GM23248 (cell line): ENCODE measurements at regions not wholly inside any gene's neighbourhood (a gene's known extent, or its start where the extent isn't known, plus 50 kb on each side); places are given as distances from the start of the nearest gene placed in this dataset.

Experiments used
- DNase-seq: peaks from one replicate; pipeline ENCODE4 v3.0.0-alpha.2; 2015
- H2AFZ ChIP-seq: fragments of 200-600 bp; sonication (generic); 2 replicates; pipeline ENCODE4 v1.6.1; 2016; ENCODE audit warnings: antibody characterized with exemption
- H3F3A ChIP-seq: fragments of 200-600 bp; sonication (generic); 2 replicates; pipeline ENCODE4 v1.6.1; 2016; ENCODE audit warnings: mild to moderate bottlenecking, antibody characterized with exemption, mixed run types; ENCODE audit not compliant: insufficient read depth
- H3K27ac ChIP-seq: fragments of 200-600 bp; sonication (generic); 2 replicates; pipeline ENCODE4 v1.5.1; 2016; ENCODE audit warnings: mild to moderate bottlenecking
- H3K27me3 ChIP-seq: fragments of 200-600 bp; sonication (generic); replicated peaks from 2 replicates; pipeline ENCODE4 v1.6.1; 2016; ENCODE audit warnings: mild to moderate bottlenecking; ENCODE audit not compliant: insufficient read depth
- H3K36me3 ChIP-seq: fragments of 200-600 bp; sonication (generic); 2 replicates; pipeline ENCODE4 v1.6.1; 2016; ENCODE audit warnings: low read depth, mild to moderate bottlenecking
- H3K4me1 ChIP-seq: fragments of 200-600 bp; sonication (generic); 2 replicates; pipeline ENCODE4 v1.6.1; 2016; ENCODE audit warnings: mild to moderate bottlenecking; ENCODE audit not compliant: insufficient read depth
- H3K4me2 ChIP-seq: fragments of 200-600 bp; sonication (generic); one replicate; pipeline ENCODE4 v1.6.1; 2016; ENCODE audit warnings: mild to moderate bottlenecking; ENCODE audit not compliant: unreplicated experiment
- H3K4me3 ChIP-seq: fragments of 200-600 bp; sonication (generic); 2 replicates; pipeline ENCODE4 v1.5.1; 2016; ENCODE audit warnings: mild to moderate bottlenecking
- H3K79me2 ChIP-seq: fragments of 200-600 bp; sonication (generic); 2 replicates; pipeline ENCODE4 v1.6.1; 2016; ENCODE audit warnings: mild to moderate bottlenecking; ENCODE audit not compliant: insufficient read depth
- H3K9ac ChIP-seq: fragments of 200-600 bp; sonication (generic); 2 replicates; pipeline ENCODE4 v1.6.1; 2016; ENCODE audit warnings: mild to moderate bottlenecking
- H3K9me2 ChIP-seq: fragments of 200-600 bp; sonication (generic); 2 replicates; pipeline ENCODE4 v1.6.1; 2016; ENCODE audit warnings: mixed run types, mild to moderate bottlenecking, moderate library complexity; ENCODE audit not compliant: insufficient read depth
- H3K9me3 ChIP-seq: fragments of 200-600 bp; sonication (generic); one replicate; pipeline ENCODE4 v1.6.1; 2017; ENCODE audit warnings: low read depth
- H4K20me1 ChIP-seq: fragments of 200-600 bp; sonication (generic); 2 replicates; pipeline ENCODE4 v1.6.0; 2016; ENCODE audit not compliant: insufficient read depth
- EZH2 ChIP-seq: fragments of 200-600 bp; sonication (generic); IDR thresholded peaks from 2 replicates; pipeline ENCODE4 v1.6.1; 2018; ENCODE audit warnings: antibody characterized with exemption, mild to moderate bottlenecking; ENCODE audit not compliant: insufficient read depth, poor library complexity, severe bottlenecking
- EZH2phosphoT487 ChIP-seq: fragments of 200-600 bp; sonication (generic); IDR thresholded peaks from 2 replicates; pipeline ENCODE4 v1.6.1; 2018; ENCODE audit warnings: antibody characterized with exemption, moderate library complexity, mild to moderate bottlenecking, low read depth; ENCODE audit not compliant: insufficient read depth
- WGBS, 2 experiments: methylation state at CpG; one replicate each; pipeline ENCODE4 v1.1.6; 2015 to 2017; ENCODE audit warnings: low lambda C conversion rate in 2 of 2, low coverage in 1 of 2; ENCODE audit errors: missing lambda C conversion rate in 2 of 2; 5-methylcytosine and 5-hydroxymethylcytosine counted together
- in situ Hi-C: fragments of 300-500 bp; cut with MboI; formaldehyde crosslinking; loops from 2 replicates; pipeline ENCODE4 v1.15.0; 2020

- peaks cover 17% of the 10 kb centered on the region for H3K4me1 ChIP-seq
- 0 out of 2 replicates have a peak overlapping the region, but pooled peaks have one; percentile 26 for H3K4me3 ChIP-seq
- H3K9me2 ChIP-seq = no peaks in the 10 kb centered on the region
- no peaks in the 10 kb centered on the region for H3K9me3 ChIP-seq
- H3K4me2 ChIP-seq = peak overlapping the region; percentile 60
- H2AFZ ChIP-seq = peak overlapping the region; percentile 56
- in situ Hi-C loops = no loop called here
- TF ChIP-seq EZH2phosphoT487 = no peak
- TF ChIP-seq EZH2 = no peak
- DNase-seq = peak; percentile 26
- H3K79me2 ChIP-seq = no peaks in the 10 kb centered on the region
- H3K9ac ChIP-seq = no peak overlapping the region
- no peaks in the 10 kb centered on the region for H3K36me3 ChIP-seq
- H3F3A ChIP-seq = no peaks in the 10 kb centered on the region; the same call in 1 of the 2 replicates
- no peaks in the 10 kb centered on the region for H3K27me3 ChIP-seq
- no peaks in the 10 kb centered on the region for H4K20me1 ChIP-seq
- H3K27ac ChIP-seq = no peak overlapping the region
- WGBS, 2 experiments = 20% methylated on average over 5 of the region's 5 CpGs
Measured at GRCh38 chr12:58725400-58726105, 194.8 kb downstream of the LRIG3 start.

DNA sequence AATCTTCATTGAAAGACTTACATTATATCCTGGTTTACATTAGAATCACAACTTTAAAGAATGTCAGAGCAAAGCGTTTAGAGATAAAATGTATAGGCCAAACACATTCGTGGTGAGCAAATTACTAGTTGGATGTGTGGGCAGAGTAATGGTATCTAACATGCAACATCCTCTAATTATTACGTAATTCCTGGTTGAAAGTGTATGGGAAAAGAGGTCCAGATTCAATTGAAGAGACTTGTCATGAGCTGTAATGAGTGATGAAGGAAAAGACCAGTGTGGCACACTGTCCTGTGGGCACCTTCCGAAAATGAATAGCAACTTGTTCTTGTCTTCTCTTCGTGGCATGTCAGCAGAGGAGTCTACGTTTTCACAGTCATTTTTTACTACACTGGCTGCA lies 192.8 kb downstream of the LRIG3 start:
- 57 to 67% methylated on average over 6 of the region's 6 CpGs for WGBS, 2 experiments
- Histone ChIP-seq H3K9me2 (no peaks in the 10 kb centered on the region), H3K27ac (no peak overlapping the region), H2AFZ (0 out of 2 replicates have a peak overlapping the region, but pooled peaks have one; percentile 11), H3K9ac (no peak overlapping the region), H3K36me3 (no peaks in the 10 kb centered on the region), H3F3A (no peaks in the 10 kb centered on the region; the same call in 1 of the 2 replicates), H4K20me1 (no peaks in the 10 kb centered on the region), H3K9me3 (no peaks in the 10 kb centered on the region), H3K4me1 (peaks cover 17% of the 10 kb centered on the region), H3K79me2 (no peaks in the 10 kb centered on the region), H3K4me3 (no peak overlapping the region), H3K4me2 (no peak overlapping the region), H3K27me3 (no peaks in the 10 kb centered on the region)
- in situ Hi-C loops = no loop called here
- peak; percentile 29 for DNase-seq
- TF ChIP-seq EZH2 = no peak
- TF ChIP-seq EZH2phosphoT487 = no peak

DNA sequence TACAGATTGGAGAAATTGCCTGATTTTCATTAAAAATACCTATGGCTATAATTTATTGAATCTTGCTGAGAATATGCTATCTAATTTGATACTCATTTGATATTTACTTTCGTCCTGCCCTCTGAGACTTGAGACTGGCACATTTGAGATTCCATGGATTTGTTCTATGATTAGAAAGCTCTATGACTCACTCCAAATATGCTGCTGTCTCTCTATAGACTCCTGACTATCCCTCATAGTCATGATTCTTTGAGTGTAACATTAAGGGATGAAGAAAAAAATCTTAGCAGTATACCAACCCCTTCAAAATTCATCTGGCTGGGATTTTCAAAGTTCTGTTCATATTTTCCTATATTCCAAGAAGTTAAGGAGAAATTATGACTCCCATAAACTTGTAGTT lies 191.9 kb downstream of the LRIG3 start:
- H3K9me2 ChIP-seq = no peaks in the 10 kb centered on the region

GRCh38 chr12:58731096-58731495 lies 189.2 kb downstream of the LRIG3 start:
- Histone ChIP-seq H3F3A (no peaks in the 10 kb centered on the region; the same call in 1 of the 2 replicates), H3K9me3 (no peaks in the 10 kb centered on the region), H3K27ac (no peak overlapping the region), H3K79me2 (no peaks in the 10 kb centered on the region), H3K4me2 (no peak overlapping the region), H3K4me3 (no peak overlapping the region), H3K9me2 (no peaks in the 10 kb centered on the region), H3K4me1 (peaks cover 9% of the 10 kb centered on the region), H3K36me3 (no peaks in the 10 kb centered on the region), H2AFZ (no peak overlapping the region), H3K27me3 (no peaks in the 10 kb centered on the region), H4K20me1 (no peaks in the 10 kb centered on the region), H3K9ac (no peak overlapping the region)
- DNase-seq = no peak
- in situ Hi-C loops = no loop called here
- TF ChIP-seq EZH2phosphoT487 = no peak
- TF ChIP-seq EZH2 = no peak

More for the DNA sequence above, 191.9 kb downstream of the LRIG3 start:
- TF ChIP-seq EZH2phosphoT487 (no peak), EZH2 (no peak)
- 64 to 78% methylated on average over 1 of the region's 1 CpG for WGBS, 2 experiments
- H3K27me3 ChIP-seq = no peaks in the 10 kb centered on the region
- no peaks in the 10 kb centered on the region for H4K20me1 ChIP-seq
- in situ Hi-C loops = no loop called here
- no peak overlapping the region for H3K9ac ChIP-seq
- no peaks in the 10 kb centered on the region for H3K9me3 ChIP-seq
- H3K4me3 ChIP-seq = no peak overlapping the region
- no peaks in the 10 kb centered on the region for H3K79me2 ChIP-seq
- no peak overlapping the region for H3K27ac ChIP-seq
- H2AFZ ChIP-seq = no peak overlapping the region
- DNase-seq = peak; percentile 55
- H3K4me1 ChIP-seq = peaks cover 17% of the 10 kb centered on the region
- peak overlapping the region; percentile 3 for H3K4me2 ChIP-seq
- H3K36me3 ChIP-seq = no peaks in the 10 kb centered on the region
- H3F3A ChIP-seq = no peaks in the 10 kb centered on the region; the same call in 1 of the 2 replicates
